Coronary artery (tissue), 2 donors: ENCODE measurements at regions not wholly inside any gene's neighbourhood (a gene's known extent, or its start where the extent isn't known, plus 50 kb on each side); places are given as distances from the start of the nearest gene placed in this dataset.

ENCODE experiments used
- DNase-seq: peaks from one replicate; pipeline ENCODE4 v3.0.0-alpha.2; 2017; ENCODE audit warnings: low spot score
- H3K27ac ChIP-seq, 2 donors: fragments of 200-600 bp; sonication (generic); one replicate each; pipeline ENCODE4 v1.5.1; 2016 to 2019
- H3K4me3 ChIP-seq: fragments of 200-600 bp; sonication (generic); 2 replicates; pipeline ENCODE4 v1.5.1; 2016; ENCODE audit warnings: mild to moderate bottlenecking, moderate library complexity
- TF ChIP-seq, protein P1 (sequence below): fragments of 200-600 bp; sonication (generic); IDR thresholded peaks from one replicate; pipeline ENCODE4 v1.5.1; 2019; ENCODE audit warnings: antibody characterized with exemption

- no peak for DNase-seq
- TF ChIP-seq, protein P1, sequence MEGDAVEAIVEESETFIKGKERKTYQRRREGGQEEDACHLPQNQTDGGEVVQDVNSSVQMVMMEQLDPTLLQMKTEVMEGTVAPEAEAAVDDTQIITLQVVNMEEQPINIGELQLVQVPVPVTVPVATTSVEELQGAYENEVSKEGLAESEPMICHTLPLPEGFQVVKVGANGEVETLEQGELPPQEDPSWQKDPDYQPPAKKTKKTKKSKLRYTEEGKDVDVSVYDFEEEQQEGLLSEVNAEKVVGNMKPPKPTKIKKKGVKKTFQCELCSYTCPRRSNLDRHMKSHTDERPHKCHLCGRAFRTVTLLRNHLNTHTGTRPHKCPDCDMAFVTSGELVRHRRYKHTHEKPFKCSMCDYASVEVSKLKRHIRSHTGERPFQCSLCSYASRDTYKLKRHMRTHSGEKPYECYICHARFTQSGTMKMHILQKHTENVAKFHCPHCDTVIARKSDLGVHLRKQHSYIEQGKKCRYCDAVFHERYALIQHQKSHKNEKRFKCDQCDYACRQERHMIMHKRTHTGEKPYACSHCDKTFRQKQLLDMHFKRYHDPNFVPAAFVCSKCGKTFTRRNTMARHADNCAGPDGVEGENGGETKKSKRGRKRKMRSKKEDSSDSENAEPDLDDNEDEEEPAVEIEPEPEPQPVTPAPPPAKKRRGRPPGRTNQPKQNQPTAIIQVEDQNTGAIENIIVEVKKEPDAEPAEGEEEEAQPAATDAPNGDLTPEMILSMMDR = peak; percentile 38
- Histone ChIP-seq H3K4me3 (no peak overlapping the region), H3K27ac (peak overlapping the region in 1 of 2 donors; percentile 1)
Measured at GRCh38 chr1:221263831-221264767, 384.9 kb downstream of the HLX start.

DNA sequence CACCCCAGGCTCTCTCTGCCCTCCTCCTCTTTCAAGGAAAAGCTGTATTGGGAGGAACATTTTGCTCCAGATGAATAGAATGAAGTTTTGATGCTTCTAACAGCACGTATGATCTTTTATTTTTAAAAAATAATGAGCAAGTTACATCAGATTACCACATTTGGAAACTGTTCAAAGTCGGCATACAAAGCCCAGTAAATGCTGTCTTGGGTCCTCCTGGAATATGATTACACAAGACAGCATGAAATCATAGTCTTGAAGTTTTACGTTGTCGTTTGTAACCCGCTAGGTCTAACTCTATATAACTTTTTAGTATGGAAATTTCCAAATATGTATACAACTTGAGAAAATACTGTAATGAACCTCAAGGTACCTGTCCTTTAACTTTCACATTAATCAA lies 385.6 kb downstream of the HLX start:
- Histone ChIP-seq H3K27ac (peak overlapping the region in 1 of 2 donors; percentile 1), H3K4me3 (no peak overlapping the region)
- no peak for DNase-seq
- TF ChIP-seq, protein P1 = no peak

GRCh38 chr1:221268295-221268694 lies 389.1 kb downstream of the HLX start:
- DNase-seq = no peak
- H3K27ac ChIP-seq = no peak overlapping the region
- no peak overlapping the region for H3K4me3 ChIP-seq
- TF ChIP-seq, protein P1 = no peak

- Histone ChIP-seq H3K27ac (no peak overlapping the region), H3K4me3 (no peak overlapping the region)
- TF ChIP-seq, protein P1 = no peak
- no peak for DNase-seq
Measured at GRCh38 chr1:221271701-221272100, 392.5 kb downstream of the HLX start.

DNA sequence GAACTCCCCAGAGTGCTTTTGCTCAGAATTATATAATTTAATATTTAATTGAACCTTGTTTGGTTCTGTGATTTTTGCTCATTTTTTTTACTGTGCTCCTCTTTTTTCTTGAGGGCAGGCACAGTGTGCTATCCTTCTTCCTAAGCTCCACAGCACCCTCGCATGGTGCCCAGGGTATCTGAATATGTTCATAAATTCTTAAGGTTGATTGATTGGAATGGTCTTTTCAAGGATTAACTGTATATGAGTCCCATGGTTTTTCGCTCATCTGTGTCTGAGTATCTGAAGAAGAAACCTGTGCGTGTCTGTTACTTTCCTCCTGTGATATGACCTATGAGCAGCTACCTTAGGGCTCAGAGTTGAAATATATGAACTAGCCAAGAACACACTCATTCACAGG lies 393.7 kb downstream of the HLX start:
- no peak overlapping the region for H3K4me3 ChIP-seq
- no peak overlapping the region for H3K27ac ChIP-seq
- no peak for DNase-seq
- TF ChIP-seq, protein P1 = no peak

DNA sequence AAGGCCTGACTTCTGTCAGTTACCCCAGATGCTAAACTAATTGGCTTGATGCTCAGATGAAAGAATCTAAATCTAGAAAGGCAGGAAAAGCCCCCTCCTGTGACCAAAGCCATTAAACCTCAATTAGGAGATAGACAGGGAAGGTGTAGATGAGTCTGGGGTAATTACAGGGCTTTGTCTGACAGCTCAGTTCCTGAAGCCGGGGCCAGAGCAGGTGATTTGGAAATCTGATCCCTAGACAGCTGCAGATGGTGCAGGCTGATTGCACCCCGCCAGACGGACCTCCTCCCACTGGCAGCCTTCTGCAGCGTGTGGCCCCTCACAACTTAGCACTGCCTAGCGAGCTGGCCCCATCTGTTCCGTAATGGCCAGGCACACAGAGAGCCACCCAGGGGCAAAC lies 395.1 kb downstream of the HLX start:
- TF ChIP-seq, protein P1 = no peak
- Histone ChIP-seq H3K4me3 (no peak overlapping the region), H3K27ac (no peak overlapping the region)
- DNase-seq = no peak

- Histone ChIP-seq H3K27ac (no peak overlapping the region), H3K4me3 (no peak overlapping the region)
- TF ChIP-seq, protein P1 = no peak
- DNase-seq = no peak
Measured at GRCh38 chr1:221276896-221277409, 397.7 kb downstream of the HLX start.
